HG02981 (cell line): ENCODE measurements at regions not wholly inside any gene's neighbourhood (a gene's known extent, or its start where the extent isn't known, plus 50 kb on each side); places are given as distances from the start of the nearest gene placed in this dataset.
"Not testable (repeated sequence)": the region's sequence is repeated elsewhere in the genome, so short reads cannot be mapped to it uniquely, and the experiment has no call there.

Source experiments
- ATAC-seq: cut with Tn5 transposase; IDR thresholded peaks from one replicate; pipeline ENCODE4 v1.9.1; 2021; ENCODE audit warnings: mild to moderate bottlenecking, moderate library complexity; ENCODE audit not compliant: unreplicated experiment

DNA sequence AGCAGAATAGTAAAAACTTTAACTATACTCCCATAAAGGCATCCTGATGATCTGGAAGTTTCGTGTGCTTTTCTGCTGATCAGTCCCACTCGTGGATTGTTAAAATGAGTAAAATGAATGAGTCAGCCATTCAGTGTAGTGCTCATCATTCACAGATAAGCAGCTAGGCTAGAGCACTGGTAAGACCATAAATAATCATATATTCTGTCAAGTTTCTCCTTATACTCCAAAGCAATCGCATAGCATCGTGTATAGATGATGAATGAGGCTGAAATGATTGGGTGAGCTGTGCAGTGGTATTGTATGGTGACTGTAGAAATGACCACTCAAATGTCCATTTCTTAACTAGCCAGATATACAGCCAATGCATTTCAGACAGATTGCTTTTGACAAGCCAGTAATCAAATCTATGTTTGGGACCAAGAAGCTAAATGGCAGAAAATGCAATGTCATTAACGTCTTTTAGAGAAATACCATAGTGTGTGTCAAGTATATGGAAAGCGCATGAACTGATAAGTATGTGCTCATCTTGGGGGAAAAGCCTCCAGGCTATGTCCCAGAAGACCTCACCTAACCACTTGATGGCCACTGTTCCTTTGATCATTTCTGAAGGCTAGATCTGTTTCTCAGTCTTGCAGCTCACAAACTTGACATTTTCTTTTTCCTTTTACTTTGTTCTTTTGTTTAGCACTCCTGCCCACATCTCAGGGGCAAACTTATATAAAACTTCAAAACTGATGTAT lies 227.2 kb upstream of the FAM3C start:
- ATAC-seq: no peak

DNA sequence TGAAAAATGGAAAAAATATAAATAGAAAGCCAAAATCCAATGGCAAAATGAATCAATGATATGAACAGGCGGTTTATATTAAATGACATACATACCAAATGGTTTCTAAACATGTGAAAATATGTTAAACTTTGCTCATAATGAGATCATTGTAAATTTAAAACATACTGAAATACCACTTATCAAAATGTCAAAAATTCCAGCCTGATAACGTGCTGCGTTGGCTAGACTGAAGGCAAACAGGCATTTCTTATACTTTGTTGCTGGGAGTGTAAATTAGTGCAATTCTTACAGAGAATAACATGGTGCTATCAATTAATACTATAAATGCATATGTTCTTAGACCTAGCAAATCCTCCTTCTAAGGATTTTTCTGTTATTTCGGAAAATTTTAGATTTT lies 225.8 kb upstream of the FAM3C start:
- ATAC-seq: no peak

DNA sequence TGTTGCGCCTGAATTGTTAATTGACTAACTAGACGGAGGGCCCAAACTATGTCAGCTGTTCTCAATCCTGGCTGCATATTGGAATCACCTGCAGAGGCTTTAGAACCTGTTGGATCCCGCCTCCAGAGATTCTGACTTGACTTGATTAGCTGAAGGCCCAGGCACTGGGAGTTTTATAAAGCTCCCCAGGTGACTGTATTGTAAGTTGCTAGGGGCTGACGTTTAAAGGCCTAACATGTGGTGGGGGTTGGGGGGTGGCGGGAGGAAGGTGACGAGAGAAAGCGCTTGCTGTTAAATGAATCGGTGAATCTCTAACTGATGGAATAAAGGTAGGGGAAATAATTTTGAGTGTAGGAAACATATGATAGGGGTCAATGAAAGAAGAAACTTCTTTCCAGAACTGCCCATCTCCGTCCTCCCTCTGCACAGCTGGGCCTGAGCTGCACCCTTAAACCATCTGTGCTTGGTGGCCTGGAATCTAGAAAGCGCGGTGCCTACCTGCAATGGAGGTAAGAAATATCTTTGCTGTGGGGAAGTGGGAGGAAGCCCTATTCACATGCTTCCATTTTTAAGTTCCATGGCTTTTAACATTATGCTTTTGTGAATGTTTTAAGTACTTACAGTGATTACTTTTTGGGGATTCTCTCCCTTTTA lies 225.0 kb upstream of the FAM3C start:
- ATAC-seq: no peak

DNA sequence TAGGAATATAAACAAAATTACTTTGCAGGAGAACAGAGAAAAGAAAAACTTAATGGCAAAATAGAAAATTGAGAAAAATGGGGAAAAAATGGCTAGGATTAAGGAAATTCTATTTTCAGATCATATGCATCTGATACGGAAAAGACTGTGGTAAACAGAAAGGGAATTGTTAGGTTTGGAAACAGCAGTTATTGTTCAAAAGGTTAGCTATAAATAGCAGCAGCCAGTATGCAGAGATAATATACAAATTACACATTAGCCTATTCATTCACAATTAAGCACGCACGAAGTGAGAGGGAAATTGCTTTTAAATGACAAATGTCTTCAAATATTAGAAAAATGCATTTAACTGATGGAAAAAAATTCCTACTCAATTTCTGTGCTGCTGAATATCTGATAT lies 224.1 kb upstream of the FAM3C start:
- no peak for ATAC-seq

- no peak for ATAC-seq
Observed at GRCh38 chr7:121618182-121618581, 222.1 kb upstream of the FAM3C start.

DNA sequence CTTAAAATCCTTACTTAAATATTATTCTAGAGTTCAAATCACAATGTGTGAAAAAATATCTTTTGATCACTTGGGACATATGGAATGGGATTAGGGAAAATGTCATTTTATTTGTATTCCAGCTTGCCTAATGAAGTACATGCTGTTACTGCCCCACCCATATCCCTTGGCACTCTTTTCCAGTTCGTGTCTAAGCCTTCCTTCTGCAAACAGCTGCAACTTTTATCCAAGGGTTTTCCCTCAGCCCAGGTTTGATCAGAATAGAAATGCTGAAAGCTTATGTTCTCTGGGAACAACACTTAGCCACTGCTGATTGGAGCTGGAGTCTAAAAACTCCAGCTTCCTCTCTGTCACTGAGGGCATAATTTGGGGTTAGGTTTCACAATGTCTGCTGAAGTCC lies 214.1 kb upstream of the FAM3C start:
- no peak for ATAC-seq

DNA sequence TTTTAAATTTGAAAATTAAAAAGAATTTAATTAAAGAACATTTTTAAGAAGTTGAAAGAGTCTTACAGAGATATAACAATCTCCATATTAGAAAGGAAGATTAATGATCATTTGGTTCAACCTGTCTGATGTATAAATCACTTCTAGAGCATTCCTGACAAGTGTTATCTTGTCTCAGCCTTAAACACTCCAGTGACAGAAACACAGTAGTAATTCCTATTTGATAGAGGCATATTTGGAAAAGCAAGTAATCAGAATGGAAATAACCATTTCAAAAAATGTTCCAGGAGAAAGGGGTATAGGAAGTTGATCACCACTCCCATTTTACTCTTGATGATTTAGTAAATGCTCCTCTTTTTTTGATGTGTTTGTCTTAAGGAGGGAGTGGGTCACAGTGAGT lies 213.1 kb upstream of the FAM3C start:
- no peak for ATAC-seq

GRCh38 chr7:121608785-121609184 lies 212.7 kb upstream of the FAM3C start:
- no peak for ATAC-seq

- ATAC-seq: not testable (repeated sequence)
Observed at GRCh38 chr7:121608183-121608582, 212.1 kb upstream of the FAM3C start.

- no peak for ATAC-seq
Observed at GRCh38 chr7:121605317-121605680, 209.2 kb upstream of the FAM3C start.

DNA sequence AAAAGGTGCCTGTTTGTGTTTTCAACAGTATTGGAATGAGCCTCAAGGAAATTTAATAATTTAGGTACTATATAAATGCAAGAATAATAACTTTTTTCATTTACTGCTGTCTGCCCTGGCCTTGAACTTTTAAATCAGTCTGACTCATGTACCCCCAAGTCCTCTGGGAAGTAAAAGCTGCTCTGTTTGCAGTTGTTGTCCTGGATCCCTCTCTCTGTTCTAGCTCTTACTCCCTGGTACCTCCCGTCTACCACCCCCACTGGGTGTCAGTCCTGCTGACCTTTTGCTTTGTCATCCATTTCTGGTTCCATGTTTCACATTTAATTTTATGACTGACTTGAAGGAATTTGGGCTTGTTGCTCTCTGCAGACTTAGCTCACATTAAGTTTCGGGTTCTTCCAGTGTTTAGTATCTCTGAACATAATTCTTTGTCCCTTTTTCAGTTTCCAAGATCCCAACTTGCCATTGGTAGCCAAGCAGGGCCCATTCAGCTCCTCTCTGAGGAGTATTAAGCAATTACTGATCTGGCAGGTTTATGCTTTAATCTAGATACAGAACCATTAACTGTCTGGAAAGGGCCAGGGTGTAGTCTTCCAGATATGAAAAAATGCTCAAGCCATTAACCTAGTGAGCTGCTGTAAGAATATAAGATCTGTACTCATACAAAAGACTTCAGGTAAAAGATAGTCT lies 208.7 kb upstream of the FAM3C start:
- ATAC-seq: no peak

- no peak for ATAC-seq
Observed at GRCh38 chr7:121603886-121604285, 207.8 kb upstream of the FAM3C start.

DNA sequence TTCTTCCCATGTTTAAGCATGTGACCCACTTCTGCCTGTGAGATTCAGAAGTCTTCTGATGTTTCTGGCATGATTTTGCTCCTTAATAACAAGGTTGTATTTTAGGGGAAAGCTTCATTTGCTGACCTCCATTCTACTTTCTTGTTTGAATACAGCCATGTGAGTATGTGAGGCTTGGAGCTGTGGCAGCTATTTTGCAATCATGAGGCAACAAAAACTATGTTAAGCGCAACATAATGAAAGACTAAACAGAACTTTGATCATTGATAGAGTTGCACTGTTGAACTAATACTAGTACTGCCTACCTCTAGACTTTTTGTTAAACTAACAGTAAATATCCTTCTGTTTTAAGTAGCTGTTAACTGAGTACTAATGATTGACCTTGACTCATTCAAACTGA lies 203.8 kb upstream of the FAM3C start:
- no peak for ATAC-seq

- no peak for ATAC-seq
Observed at GRCh38 chr7:121595758-121596696, 199.9 kb upstream of the FAM3C start.

DNA sequence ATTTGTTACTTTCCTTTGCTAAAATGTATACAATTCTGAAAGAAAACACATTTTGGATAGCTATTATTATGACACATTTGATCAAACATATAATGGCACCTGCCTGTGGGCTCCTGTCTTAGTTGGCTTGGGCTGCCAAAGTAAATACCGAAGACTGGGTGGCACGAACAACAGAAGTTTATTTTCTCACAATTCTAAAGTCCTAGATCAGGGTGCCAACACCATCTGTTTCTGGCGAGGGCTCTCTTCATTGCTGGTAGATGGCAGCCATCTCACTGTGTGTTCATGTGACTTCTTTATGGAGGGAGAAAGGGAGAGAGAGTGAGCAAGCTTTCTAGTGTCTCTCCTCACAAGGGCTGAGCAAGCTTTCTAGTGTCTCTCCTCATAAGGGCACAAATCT lies 195.8 kb upstream of the FAM3C start:
- ATAC-seq: no peak

GRCh38 chr7:121587435-121587834 lies 191.3 kb upstream of the FAM3C start:
- no peak for ATAC-seq

- ATAC-seq: no peak
Observed at GRCh38 chr7:121582258-121582657, 186.2 kb upstream of the FAM3C start.

GRCh38 chr7:121579639-121580038 lies 183.5 kb upstream of the FAM3C start:
- ATAC-seq: no peak

- ATAC-seq: no peak
Observed at GRCh38 chr7:121578669-121579068, 182.6 kb upstream of the FAM3C start.

- no peak for ATAC-seq
Observed at GRCh38 chr7:121576148-121576917, 180.2 kb upstream of the FAM3C start.
